GM10248 (cell line): ENCODE measurements at regions not wholly inside any gene's neighbourhood (a gene's known extent, or its start where the extent isn't known, plus 50 kb on each side); places are given as distances from the start of the nearest gene placed in this dataset.

Experiments used
- CTCF ChIA-PET: fragments of 300-600 bp; sonication (Branson Sonifier 250); formaldehyde crosslinking; extraction: SDS; loops from one replicate; lab custom pipeline; 2021; ENCODE audit warnings: antibody characterized with exemption; lab: Yijun Ruan, JAX
- POLR2A ChIA-PET: fragments of 350-650 bp; sonication (Branson Sonifier 250); formaldehyde crosslinking; extraction: SDS; loops from one replicate; lab custom pipeline; 2020; ENCODE audit warnings: antibody characterized with exemption; lab: Yijun Ruan, JAX
- DNase-seq: peaks from one replicate; pipeline ENCODE4 v3.0.0; 2012; ENCODE audit errors: extremely low spot score
- CTCF ChIP-seq: IDR thresholded peaks from 2 replicates; pipeline ENCODE4 v1.5.1; 2012; ENCODE audit warnings: mild to moderate bottlenecking, low read depth; ENCODE audit errors: extremely low read depth, missing control alignments, control extremely low read depth

GRCh38 chr14:101194373-101195308 lies 291.1 kb upstream of the RTL1 start:
- DNase-seq = no peak

GRCh38 chr14:101195309-101195901 lies 291.9 kb upstream of the RTL1 start:
- no peak for DNase-seq
- ChIA-PET POLR2A (no interaction called here), CTCF (no interaction called here)
- no peak for TF ChIP-seq CTCF

More at GRCh38 chr14:101194373-101195308, 291.1 kb upstream of the RTL1 start:
- CTCF ChIA-PET = no interaction called here
- TF ChIP-seq CTCF = no peak
- POLR2A ChIA-PET = no interaction called here

- CTCF ChIA-PET = no interaction called here
- POLR2A ChIA-PET = no interaction called here
- no peak for DNase-seq
- TF ChIP-seq CTCF = no peak
Observed at GRCh38 chr14:101196051-101196712, 292.7 kb upstream of the RTL1 start.

- TF ChIP-seq CTCF = no peak
- ChIA-PET POLR2A (no interaction called here), CTCF (no interaction called here)
- no peak for DNase-seq
Observed at GRCh38 chr14:101196795-101197590, 293.5 kb upstream of the RTL1 start.

- no peak for DNase-seq
- ChIA-PET CTCF (no interaction called here), POLR2A (no interaction called here)
- TF ChIP-seq CTCF = no peak
Observed at GRCh38 chr14:101197595-101198397, 294.3 kb upstream of the RTL1 start.
